ENCODE measurements at regions not wholly inside any gene's neighbourhood (a gene's known extent, or its start where the extent isn't known, plus 50 kb on each side); places are given as distances from the start of the nearest gene placed in this dataset.
"Not testable (repeated sequence)": the region's sequence is repeated elsewhere in the genome, so short reads cannot be mapped to it uniquely, and the experiment has no call there.

DNA sequence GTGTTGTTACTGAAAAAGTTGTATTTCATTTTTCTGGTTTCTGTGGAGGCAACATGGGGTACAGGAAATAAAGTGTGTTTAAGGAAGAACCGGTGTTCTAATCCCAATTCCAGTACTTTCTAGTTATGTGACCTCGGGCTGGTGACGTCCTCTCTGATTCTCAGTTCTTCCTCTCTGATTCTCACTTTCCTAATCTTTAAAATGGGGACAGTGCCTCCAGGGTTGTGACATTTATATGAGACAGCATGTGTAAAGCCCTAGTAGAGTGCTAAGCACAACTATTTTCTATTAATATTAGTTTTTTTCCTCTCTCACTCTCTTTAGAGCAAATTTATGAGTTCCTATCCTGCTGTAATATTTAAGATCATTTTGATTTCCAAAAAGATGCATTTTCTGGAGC lies 50.9 kb upstream of the PTPDC1 start:
- no peak for DNase-seq

DNA sequence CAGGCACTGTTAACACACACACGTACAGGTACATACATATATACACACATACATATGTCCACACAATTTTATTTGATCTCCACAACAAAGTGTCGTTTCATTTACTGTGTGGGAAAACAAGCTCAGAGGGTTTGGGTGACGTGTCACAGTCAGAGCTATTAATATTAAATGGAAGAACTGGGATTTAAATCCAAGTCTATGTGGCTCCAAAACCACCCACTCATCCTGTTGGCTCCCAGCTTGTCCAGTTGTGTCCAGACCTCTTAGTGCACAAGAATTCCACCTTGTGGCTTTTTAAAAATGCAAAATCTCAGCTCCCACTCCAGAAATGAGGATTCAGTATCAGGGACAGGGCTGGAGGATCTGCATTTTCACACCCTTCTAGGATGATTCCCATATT lies 52.3 kb upstream of the PTPDC1 start:
- DNase-seq = no peak

DNA sequence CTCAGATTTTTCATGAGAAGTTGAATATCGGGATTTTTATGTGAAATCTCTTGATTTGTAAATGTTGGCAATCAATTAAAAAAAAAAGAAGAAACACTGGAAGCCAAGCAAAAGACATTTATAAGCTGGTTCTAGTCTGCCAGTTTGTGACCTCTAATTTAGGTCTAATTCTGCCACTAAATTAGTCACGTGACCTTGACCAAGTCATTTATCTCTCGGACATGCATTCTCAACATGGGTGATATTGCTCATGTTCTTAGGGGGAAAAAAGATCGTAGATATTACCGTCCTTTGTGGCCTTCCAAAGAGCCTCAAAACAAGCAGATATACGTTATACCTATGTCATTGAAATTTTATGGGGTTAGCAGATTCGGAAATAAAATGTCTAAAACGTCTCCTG lies 52.9 kb upstream of the PTPDC1 start:
- DNase-seq = no peak

DNA sequence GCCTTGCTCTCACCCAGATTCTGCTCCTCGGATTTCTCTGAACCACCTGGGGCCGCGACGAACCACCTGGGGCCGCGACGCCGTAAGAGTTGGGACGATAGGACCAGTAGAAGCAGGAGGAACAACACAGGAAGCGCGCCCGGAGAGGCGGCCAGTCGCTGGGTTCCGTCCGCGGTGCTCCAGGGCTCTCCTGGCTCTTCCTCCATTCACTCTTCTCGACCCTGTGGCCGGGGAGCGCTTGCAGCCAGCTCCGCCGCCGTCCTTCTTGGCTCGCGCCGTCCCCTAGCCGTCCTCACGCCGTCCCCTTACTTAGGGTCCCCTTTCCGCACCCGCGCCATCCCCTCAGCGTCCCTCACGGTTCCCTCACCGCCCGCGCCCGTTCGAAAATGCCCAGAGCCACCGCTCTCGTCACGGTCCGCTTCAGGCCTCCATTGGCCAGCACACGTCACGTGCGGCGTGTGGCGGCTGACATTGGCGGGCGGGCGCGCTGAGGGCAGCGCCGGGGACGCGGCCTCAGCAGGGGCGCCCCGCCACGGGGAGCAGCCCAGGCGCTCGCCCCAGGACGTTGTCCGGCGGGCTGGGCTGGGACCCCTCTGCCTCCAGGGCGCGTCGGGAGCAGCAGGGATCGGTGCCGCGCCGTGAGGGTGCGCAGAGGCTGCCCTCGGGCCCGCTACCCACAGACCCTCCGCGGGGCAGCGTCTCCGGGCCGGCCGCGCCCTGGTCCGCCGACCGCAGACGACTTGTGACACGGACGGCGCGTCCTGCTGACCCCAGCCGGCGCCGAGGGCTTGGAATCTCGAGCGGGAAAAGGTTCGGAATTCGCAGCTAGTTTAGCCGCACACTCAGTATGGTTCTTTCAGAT lies 53.7 kb upstream of the PTPDC1 start:
- DNase-seq = peak; percentile 94

DNA sequence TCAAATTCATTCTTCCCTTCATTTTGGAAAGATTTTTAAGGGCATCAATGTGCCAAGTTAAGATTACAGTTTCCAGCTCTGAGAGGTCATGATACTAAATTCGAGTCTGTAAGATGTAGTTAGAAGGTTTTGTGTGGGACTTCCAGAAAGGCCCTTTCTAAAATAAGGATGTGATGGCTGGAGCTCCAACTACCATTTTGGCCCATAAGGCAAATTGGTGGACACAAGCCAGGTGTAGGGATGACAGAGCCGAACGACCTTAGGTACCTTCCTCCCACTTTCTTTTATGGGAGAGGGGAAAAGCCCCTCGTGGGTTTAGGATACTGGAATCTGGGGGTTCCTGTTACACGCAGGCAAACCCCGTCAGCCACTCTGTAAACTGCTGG lies 54.3 kb upstream of the PTPDC1 start:
- DNase-seq = no peak

DNA sequence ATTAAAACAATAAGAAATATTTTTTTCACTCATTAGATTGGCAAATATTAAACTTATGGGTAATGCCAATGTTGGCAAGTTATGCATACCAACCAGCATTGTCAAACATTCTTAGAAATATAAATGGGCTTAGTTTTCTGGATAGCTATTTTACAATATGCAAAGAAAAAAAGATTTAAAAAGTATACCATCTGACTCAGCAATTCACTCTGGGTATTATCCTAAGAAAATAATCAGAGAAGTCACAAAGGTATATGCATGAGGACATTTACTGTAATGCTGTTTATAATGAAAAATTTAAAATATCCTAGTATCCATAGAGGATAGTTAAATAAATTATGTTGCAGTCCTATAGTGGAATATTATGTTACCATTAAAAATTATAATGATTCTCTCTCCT lies 57.4 kb upstream of the PTPDC1 start:
- no peak for DNase-seq

DNA sequence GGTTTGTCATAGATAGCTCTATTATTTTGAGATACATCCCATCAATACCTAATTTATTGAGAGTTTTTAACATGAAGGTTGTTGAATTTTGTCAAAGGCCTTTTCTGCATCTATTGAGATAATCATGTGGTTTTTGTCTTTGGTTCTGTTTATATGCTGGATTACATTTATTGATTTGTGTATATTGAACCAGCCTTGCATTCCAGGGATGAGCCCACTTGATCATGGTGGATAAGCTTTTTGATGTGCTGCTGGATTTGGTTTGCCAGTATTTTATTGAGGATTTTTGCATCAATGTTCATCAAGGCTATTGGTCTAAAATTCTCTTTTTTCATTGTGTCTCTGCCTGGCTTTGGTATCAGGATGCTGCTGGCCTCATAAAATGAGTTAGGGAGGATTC lies 61.8 kb upstream of the PTPDC1 start:
- not testable (repeated sequence) for DNase-seq

DNA sequence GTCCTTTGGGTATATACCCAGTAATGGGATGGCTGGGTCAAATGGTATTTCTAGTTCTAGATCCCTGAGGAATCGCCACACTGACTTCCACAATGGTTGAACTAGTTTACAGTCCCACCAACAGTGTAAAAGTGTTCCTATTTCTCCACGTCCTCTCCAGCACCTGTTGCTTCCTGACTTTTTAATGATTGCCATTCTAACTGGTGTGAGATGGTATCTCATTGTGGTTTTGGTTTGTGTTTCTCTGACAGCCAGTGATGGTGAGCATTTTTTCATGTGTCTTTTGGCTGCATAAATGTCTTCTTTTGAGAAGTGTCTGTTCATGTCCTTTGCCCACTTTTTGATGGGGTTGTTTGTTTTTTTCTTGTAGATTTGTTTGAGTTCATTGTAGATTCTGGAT lies 63.4 kb upstream of the PTPDC1 start:
- DNase-seq = not testable (repeated sequence)

DNA sequence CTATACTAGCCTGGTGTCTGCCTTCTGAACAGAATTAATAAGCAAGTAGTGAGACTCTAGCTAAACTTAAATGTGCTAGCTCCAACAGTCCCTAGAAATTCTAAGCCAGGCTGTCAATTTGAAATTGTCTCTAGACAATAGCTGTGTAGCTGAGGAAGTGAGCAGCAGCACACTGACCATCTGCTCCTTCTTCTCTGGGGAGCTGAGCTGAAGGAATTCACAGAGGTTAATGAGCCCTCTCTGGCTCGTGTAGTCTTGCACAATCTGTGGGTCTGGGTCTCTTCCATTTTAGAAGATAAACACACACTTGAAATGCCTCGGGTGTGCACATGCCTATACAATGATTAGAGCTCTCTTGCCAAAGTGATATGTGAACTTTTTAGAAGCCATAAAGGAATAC lies 63.5 kb upstream of the BARX1 start:
- peak; percentile 52 for DNase-seq

DNA sequence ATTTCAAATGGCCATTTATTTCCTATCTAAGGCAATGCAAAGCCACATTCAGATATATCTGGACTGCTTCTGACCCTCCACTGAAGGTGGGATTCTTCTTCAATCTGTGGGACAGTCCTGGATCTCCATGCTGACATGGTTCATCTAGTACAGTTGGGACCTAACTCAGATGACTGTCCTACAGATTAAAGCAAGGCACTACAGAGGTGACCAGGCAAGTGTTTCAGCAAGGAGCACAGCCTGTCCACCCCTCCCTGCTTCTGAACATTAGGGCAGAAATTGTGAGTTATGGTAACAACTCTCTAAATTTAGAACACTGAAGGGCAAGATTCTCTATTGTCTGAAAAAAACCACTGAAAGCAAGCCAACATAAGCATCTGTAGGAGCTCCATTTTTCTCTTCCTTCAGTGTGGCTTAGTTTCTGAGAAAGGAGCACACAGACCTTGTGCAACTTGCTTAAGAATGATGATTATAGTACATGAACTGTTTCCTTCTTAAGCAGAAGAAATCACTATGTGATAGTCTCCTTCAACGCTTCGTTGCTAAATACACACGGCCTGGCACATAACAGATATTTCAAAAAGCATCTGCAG lies 62.9 kb upstream of the BARX1 start:
- DNase-seq = peak; percentile 18

DNA sequence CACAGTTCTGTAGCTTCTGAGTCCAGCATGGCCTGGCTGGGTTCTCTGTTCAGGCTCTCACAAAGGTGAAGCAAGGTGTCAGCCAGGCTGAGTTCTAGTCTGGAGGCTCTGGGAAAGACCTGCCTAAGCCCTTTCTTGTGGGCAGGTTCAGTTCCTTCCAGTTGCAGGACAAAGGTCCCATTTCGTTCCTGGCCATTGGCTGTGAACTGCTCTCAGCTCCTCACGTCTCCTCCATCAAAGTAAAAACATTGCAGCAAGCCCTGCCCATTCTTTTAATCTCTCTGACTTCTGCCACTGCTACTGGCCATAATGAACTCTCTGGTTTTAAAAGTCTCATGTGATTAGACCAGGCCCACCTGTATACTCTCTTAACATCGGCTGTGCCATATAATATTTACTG lies 61.6 kb upstream of the BARX1 start:
- no peak for DNase-seq

DNA sequence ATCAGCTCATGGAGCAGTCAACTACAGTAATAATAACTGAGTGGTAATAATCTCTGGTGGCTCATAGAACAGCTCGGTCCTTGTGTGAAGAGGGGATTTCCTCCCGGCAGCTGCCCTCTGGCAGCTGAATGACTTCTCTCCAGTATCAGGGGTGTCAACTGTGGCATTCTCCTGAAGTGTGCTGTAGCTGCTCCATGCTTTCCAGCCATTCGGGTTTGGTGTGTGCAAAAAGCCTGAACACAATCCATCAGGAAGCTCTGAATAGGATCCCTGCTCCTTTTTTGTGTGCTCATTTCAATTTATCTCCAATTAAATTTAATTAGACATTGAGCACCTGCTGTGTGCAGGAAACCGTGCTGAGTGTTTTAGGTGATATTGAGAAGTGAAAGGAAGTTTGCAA lies 59.8 kb upstream of the BARX1 start:
- DNase-seq = peak; percentile 30

DNA sequence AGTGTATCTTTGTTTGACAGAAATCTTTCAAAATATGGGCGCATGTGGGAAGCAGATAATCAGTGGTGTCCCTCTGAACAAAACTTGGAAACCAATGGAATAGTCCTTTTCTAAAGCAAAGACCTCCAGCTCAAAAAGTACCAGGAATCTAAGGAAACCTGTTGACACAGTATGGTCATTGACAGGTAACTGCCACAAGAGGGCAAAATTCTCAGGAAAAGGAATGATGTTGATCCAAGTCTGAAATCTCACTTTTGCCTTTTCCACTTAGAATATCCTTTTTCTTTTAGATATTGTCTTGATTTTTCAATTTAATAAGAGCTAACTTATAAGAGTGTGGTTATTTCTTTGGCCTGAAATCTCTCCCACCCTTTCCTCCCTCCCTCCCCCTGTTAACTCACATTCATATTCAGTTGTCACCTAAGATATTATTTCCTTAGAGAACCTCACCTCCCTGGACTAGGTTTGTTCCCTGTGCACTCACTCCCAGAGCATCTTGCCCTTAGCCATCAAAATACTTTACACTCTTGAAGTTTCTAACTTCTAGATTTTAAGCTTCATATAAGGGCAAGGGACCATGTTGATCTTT lies 59.0 kb upstream of the BARX1 start:
- DNase-seq = no peak

DNA sequence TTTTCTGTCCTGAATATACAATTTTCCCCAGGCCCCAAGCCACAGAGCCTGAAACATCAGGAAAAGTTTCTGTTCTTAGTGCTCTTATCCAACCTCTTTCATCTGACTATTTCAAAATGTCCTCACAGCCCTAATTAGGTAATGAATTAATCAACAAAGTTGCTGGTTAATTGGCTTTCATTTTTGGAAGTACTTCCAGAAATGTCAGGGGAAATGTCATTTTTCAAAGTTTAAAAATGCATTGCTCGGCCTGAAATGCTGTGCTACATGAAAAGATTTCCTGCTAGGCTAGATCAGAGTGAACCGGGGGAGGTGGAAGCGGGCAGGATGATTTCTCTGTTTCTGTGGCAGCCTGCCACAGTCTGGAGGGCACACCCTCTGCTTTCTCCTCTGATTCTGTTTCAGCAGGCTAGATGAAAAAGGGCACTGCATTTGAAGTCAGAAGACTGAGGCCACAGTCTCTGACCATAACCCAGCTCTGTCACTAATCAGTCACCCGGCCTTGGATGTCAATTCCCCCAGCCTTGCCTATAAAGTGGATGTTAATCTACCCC lies 55.9 kb upstream of the BARX1 start:
- DNase-seq = no peak

DNA sequence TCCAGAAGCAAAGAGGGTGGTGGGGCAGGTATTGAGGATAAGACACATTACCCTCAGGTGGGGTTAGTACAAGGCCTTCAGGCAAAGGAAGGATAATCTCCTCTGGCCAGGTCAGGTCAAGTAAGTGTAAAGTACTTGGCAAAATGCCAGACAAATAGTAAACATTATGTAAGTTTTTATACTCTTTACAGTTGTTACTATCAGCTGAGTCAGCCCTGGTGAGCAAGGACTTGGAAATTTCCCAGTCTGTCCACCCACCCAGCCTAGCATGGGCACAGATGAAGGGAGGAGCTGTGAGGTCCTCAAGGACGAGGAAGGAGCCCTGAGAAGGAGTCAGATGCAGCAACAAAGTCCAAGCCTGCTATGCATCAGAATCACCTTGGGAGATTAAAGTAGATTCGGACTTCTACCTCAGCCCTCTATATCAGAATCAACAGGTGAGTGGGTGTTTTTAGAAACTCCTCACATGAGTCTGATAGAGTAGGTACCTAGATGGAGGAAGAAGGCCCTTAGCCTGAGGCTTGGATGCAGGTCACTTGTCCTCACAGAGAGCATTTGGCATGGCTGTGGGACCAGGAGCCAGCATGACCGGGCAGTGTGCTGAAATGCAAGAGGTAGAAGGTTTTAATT lies 50.2 kb upstream of the BARX1 start:
- no peak for DNase-seq

Data from retina (tissue), 1 donor.